ENCODE measurements at regions not wholly inside any gene's neighbourhood (a gene's known extent, or its start where the extent isn't known, plus 50 kb on each side); places are given as distances from the start of the nearest gene placed in this dataset.

GRCh38 chr1:58933599-58933926, 149.7 kb upstream of the JUN start (continued):
- TF ChIP-seq PBX2 (CRISPR knock-in tag; IDR thresholded peaks at IDR 0.05; ENCODE audit: low read depth) (no peak), PBX2 (tag; conservative IDR thresholded peaks at IDR 0.05; ENCODE audit: low read depth) (no peak), NFE2 (IDR thresholded peaks at IDR 0.05; ENCODE audit: low read depth) (peak; percentile 72), DPF2 (IDR thresholded peaks at IDR 0.05) (peak; percentile 28; the same call in 1 of the 2 replicates), PYGO2 (tag; IDR thresholded peaks at IDR 0.05) (no peak), IFI16 (CRISPR knock-in tag; IDR thresholded peaks at IDR 0.05) (no peak), MEIS2 (IDR thresholded peaks at IDR 0.05; ENCODE audit: partially characterized antibody) (peak; percentile 55), ZNF318 (IDR thresholded peaks at IDR 0.05; ENCODE audit: borderline replicate concordance in 1 of 2, low read depth in 1 of 2) (no peak), ADNP (tag; IDR thresholded peaks at IDR 0.05) (0 out of 2 replicates have a peak, but pooled peaks have one; percentile 30), ZNF121 (CRISPR knock-in tag; conservative IDR thresholded peaks at IDR 0.05) (no peak), EP300 (IDR thresholded peaks at IDR 0.05; ENCODE audit: low read length) (peak; percentile 19; the same call in 1 of the 2 replicates), PCBP2 (IDR thresholded peaks at IDR 0.05; ENCODE audit: low read depth, low read length, poor library complexity, severe bottlenecking) (no peak), ZNF551 (CRISPR knock-in tag; IDR thresholded peaks at IDR 0.05) (no peak), C11orf30 (IDR thresholded peaks at IDR 0.05; ENCODE audit: low read depth) (peak; percentile 47; the same call in 1 of the 2 replicates), SRSF7 (optimal IDR thresholded peaks at IDR 0.05; ENCODE audit: low read depth, low read length) (no peak), ARID1B (IDR thresholded peaks at IDR 0.05) (0 out of 2 replicates have a peak, but pooled peaks have one; percentile 18), KDM1A (IDR thresholded peaks at IDR 0.05) (peak; percentile 14 to 65; a peak in 1 of 4 replicates), TAL1 (IDR thresholded peaks at IDR 0.05) (no peak), TAF15 (IDR thresholded peaks at IDR 0.05; ENCODE audit: low read depth, low read length) (no peak), RAD21 (CRISPR knock-in tag; conservative IDR thresholded peaks at IDR 0.05 in 1 of 2, IDR thresholded peaks at IDR 0.05 in 1 of 2) (peak in 1 of 2 experiments; percentile 33; a peak in 2 of 4 replicates), ZNF146 (CRISPR knock-in tag; IDR thresholded peaks at IDR 0.05; ENCODE audit: unreplicated experiment) (peak; percentile 81)
